ENCODE measurements at regions not wholly inside any gene's neighbourhood (a gene's known extent, or its start where the extent isn't known, plus 50 kb on each side); places are given as distances from the start of the nearest gene placed in this dataset.

DNA sequence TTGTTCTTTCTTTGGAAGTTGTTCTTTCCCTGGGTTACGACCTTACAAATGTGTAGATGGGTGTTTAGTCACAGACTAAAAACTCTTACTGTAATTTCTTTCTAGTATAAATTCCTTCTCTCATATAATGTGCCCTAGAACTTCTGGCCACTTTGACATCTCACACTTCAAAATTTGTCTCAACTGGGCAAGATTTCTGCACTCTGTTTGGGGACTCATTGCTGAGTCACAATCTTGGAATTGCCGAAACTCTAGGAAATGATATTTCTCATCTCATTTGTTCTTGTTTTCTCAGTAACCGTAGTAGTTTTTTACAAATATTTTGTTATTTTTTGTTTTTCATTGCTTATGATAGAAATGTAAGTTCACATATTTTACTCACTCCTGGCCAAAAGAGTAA lies 2523.2 kb upstream of the PCDH20 start:
- no TSS peak for BruUV-seq (replicated peaks)
- no peak overlapping the region for H2AFZ ChIP-seq (ENCODE audit: control insufficient read depth, low read depth, low read length)
- H3K9me3 ChIP-seq (replicated peaks; ENCODE audit: control insufficient read depth, insufficient read depth, low read length), result no peaks in the 10 kb centered on the region
- ChIA-PET POLR2A (no interaction called here), SMC1A (ENCODE audit: uncharacterized antibody, unreplicated experiment) (no interaction called here), RAD21 (ENCODE audit: unreplicated experiment) (no interaction called here), CTCF (no interaction called here)
- H3K4me3 ChIP-seq, result no peak overlapping the region
- H3K36me3 ChIP-seq (ENCODE audit: control insufficient read depth in 2 of 2, insufficient read depth in 2 of 2, low read length in 1 of 2), result no peaks in the 10 kb centered on the region
- H3K4me1 ChIP-seq (ENCODE audit: control insufficient read depth, insufficient read depth, low read length), result no peaks in the 10 kb centered on the region
- H3K27me3 ChIP-seq (replicated peaks in 1 of 2; ENCODE audit: control insufficient read depth in 2 of 2, insufficient read depth in 2 of 2, low read length in 1 of 2), result no peaks in the 10 kb centered on the region
- no peaks in the 10 kb centered on the region for H4K20me1 ChIP-seq (ENCODE audit: control insufficient read depth, insufficient read depth)
- intact Hi-C loops (cut with micrococcal nuclease; ENCODE audit: unreplicated experiment), result no loop called here
- no peak for DNase-seq (ENCODE audit: low read depth, low spot score)
- H3K9ac ChIP-seq (ENCODE audit: control insufficient read depth, insufficient read depth, low read length), result no peak overlapping the region
- no peak overlapping the region for H3K27ac ChIP-seq (ENCODE audit: control insufficient read depth, insufficient read depth)
- whole genome bisulfite sequencing (ENCODE audit: insufficient coverage, insufficient replicate concordance, low lambda C conversion rate, missing lambda C conversion rate), result 69% methylated on average over 3 of the region's 3 CpGs
- FAIRE-seq, result no peak
- no peaks in the 10 kb centered on the region for H3K79me2 ChIP-seq (ENCODE audit: control insufficient read depth, insufficient read depth, low read length)
- TF ChIP-seq CREB1 (IDR thresholded peaks at IDR 0.05; ENCODE audit: low read depth) (no peak), MXI1 (IDR thresholded peaks at IDR 0.05; ENCODE audit: low read depth, low read length) (no peak), ZZZ3 (IDR thresholded peaks at IDR 0.05; ENCODE audit: control insufficient read depth, insufficient read length, low read depth) (no peak), SMAD1 (IDR thresholded peaks at IDR 0.05; ENCODE audit: low read depth, partially characterized antibody) (no peak)
- TF ChIP-seq, protein P1, sequence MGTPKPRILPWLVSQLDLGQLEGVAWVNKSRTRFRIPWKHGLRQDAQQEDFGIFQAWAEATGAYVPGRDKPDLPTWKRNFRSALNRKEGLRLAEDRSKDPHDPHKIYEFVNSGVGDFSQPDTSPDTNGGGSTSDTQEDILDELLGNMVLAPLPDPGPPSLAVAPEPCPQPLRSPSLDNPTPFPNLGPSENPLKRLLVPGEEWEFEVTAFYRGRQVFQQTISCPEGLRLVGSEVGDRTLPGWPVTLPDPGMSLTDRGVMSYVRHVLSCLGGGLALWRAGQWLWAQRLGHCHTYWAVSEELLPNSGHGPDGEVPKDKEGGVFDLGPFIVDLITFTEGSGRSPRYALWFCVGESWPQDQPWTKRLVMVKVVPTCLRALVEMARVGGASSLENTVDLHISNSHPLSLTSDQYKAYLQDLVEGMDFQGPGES (IDR thresholded peaks at IDR 0.05), result no peak
- TF ChIP-seq, protein P2, sequence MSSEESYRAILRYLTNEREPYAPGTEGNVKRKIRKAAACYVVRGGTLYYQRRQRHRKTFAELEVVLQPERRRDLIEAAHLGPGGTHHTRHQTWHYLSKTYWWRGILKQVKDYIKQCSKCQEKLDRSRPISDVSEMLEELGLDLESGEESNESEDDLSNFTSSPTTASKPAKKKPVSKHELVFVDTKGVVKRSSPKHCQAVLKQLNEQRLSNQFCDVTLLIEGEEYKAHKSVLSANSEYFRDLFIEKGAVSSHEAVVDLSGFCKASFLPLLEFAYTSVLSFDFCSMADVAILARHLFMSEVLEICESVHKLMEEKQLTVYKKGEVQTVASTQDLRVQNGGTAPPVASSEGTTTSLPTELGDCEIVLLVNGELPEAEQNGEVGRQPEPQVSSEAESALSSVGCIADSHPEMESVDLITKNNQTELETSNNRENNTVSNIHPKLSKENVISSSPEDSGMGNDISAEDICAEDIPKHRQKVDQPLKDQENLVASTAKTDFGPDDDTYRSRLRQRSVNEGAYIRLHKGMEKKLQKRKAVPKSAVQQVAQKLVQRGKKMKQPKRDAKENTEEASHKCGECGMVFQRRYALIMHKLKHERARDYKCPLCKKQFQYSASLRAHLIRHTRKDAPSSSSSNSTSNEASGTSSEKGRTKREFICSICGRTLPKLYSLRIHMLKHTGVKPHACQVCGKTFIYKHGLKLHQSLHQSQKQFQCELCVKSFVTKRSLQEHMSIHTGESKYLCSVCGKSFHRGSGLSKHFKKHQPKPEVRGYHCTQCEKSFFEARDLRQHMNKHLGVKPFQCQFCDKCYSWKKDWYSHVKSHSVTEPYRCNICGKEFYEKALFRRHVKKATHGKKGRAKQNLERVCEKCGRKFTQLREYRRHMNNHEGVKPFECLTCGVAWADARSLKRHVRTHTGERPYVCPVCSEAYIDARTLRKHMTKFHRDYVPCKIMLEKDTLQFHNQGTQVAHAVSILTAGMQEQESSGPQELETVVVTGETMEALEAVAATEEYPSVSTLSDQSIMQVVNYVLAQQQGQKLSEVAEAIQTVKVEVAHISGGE (CRISPR knock-in tag; IDR thresholded peaks at IDR 0.05), result no peak
- H3K4me2 ChIP-seq (ENCODE audit: control insufficient read depth, insufficient read depth), result no peak overlapping the region
- no peak for ATAC-seq
- in situ Hi-C loops (cut with MboI), result no loop called here
